H1 (cell line): ENCODE measurements at regions not wholly inside any gene's neighbourhood (a gene's known extent, or its start where the extent isn't known, plus 50 kb on each side); places are given as distances from the start of the nearest gene placed in this dataset.

Experiments used
- CTCF ChIA-PET: fragments of 300-600 bp; sonication (Branson Sonifier 250); formaldehyde crosslinking; loops from one replicate; lab custom pipeline; 2021; ENCODE audit not compliant: partially characterized antibody; lab: Charles Lee
- POLR2A ChIA-PET: fragments of 300-600 bp; sonication (Branson Sonifier 250); formaldehyde crosslinking; loops from one replicate; lab custom pipeline; 2021; ENCODE audit warnings: inconsistent platforms; ENCODE audit not compliant: partially characterized antibody; lab: Charles Lee
- DNase-seq, 2 experiments: peaks; one replicate each; pipeline versions ENCODE4 v3.0.0 to v3.0.0-alpha.2; 2010 to 2022; ENCODE audit warnings: low spot score in 2 of 2, low read depth in 1 of 2, mixed read lengths in 1 of 2
- FAIRE-seq: peaks from 2 replicates; lab custom pipeline; 2011; peaks lifted over from hg19 to GRCh38; lab: Jason Lieb, UNC
- H2AFZ ChIP-seq: 2 replicates; pipeline ENCODE4 v1.8.1; 2012; ENCODE audit warnings: low read length, inconsistent platforms
- H2AK5ac ChIP-seq: 2 replicates; pipeline ENCODE4 v1.6.1; 2013; ENCODE audit warnings: low read depth, low read length
- H2BK120ac ChIP-seq: replicated peaks from 2 replicates; pipeline ENCODE3; 2013; ENCODE audit warnings: low read depth, low read length, inconsistent platforms
- H2BK12ac ChIP-seq: 2 replicates; pipeline ENCODE4 v1.6.1; 2013; ENCODE audit warnings: low read depth, low read length
- H2BK15ac ChIP-seq: 2 replicates; pipeline ENCODE4 v1.6.1; 2013; ENCODE audit warnings: low read length
- H2BK20ac ChIP-seq: 2 replicates; pipeline ENCODE4 v1.6.1; 2013; ENCODE audit warnings: low read length
- H2BK5ac ChIP-seq: 2 replicates; pipeline ENCODE4 v1.6.1; 2013; ENCODE audit warnings: low read depth, low read length
- H3K14ac ChIP-seq: 2 replicates; pipeline ENCODE4 v1.6.1; 2013; ENCODE audit warnings: inconsistent platforms; ENCODE audit not compliant: insufficient read length
- H3K18ac ChIP-seq: 2 replicates; pipeline ENCODE4 v1.6.1; 2013; ENCODE audit warnings: low read length; ENCODE audit errors: extremely low read depth
- H3K23ac ChIP-seq: 2 replicates; pipeline ENCODE4 v1.6.1; 2013; ENCODE audit warnings: inconsistent platforms; ENCODE audit not compliant: insufficient read length
- H3K23me2 ChIP-seq: 2 replicates; pipeline ENCODE4 v1.6.1; 2013; ENCODE audit warnings: low read depth, low read length
- H3K27ac ChIP-seq: 2 replicates; pipeline ENCODE4 v1.6.1; 2011; ENCODE audit warnings: low read depth, low read length, inconsistent platforms
- H3K27me3 ChIP-seq, 4 experiments: replicated peaks in 1 of 4; 1 replicate in 1 of 4; 2 replicates in 3 of 4; pipeline versions ENCODE4 v1.6.1 to v1.8.1; 2011 to 2013; ENCODE audit warnings: low read length in 3 of 4, mild to moderate bottlenecking in 3 of 4, inconsistent platforms in 2 of 4, mixed read lengths in 2 of 4, moderate library complexity in 1 of 4; ENCODE audit not compliant: control insufficient read depth in 3 of 4, insufficient read depth in 3 of 4; ENCODE audit errors: extremely low read depth in 1 of 4
- H3K36me3 ChIP-seq, 4 experiments: 2 replicates each; pipeline versions ENCODE4 v1.6.1 to v1.8.1; 2011 to 2013; ENCODE audit warnings: mild to moderate bottlenecking in 4 of 4, low read length in 3 of 4, moderate library complexity in 2 of 4, control low read depth in 1 of 4, inconsistent platforms in 1 of 4; ENCODE audit not compliant: insufficient read depth in 4 of 4, control insufficient read depth in 2 of 4
- H3K4ac ChIP-seq: replicated peaks from 2 replicates; pipeline ENCODE3; 2013; ENCODE audit warnings: low read length, low read depth, mixed read lengths, inconsistent platforms; ENCODE audit not compliant: insufficient read length
- H3K4me1 ChIP-seq, 4 experiments: replicated peaks in 1 of 4; 1 replicate in 1 of 4; 2 replicates in 3 of 4; pipeline versions ENCODE4 v1.6.1 to v1.8.1; 2011 to 2013; ENCODE audit warnings: low read length in 3 of 4, inconsistent platforms in 2 of 4, mixed read lengths in 1 of 4; ENCODE audit not compliant: insufficient read depth in 4 of 4, control insufficient read depth in 3 of 4
- H3K4me2 ChIP-seq, 2 experiments: 2 replicates each; pipeline versions ENCODE4 v1.6.1 to v1.8.1; 2011 to 2013; ENCODE audit warnings: low read depth in 2 of 2, low read length in 2 of 2, control low read depth in 1 of 2, inconsistent platforms in 1 of 2, mild to moderate bottlenecking in 1 of 2; ENCODE audit not compliant: insufficient read depth in 1 of 2
- H3K4me3 ChIP-seq, 4 experiments: fragments of 200-600, 300-600 bp in 1 of 4; sonication (generic), shearing (Covaris generic), sonication (Bioruptor Twin) in 1 of 4; 2 replicates each; pipeline versions ENCODE4 v1.5.1 to v1.8.1; 2011 to 2016; ENCODE audit warnings: low read length in 4 of 4, low read depth in 3 of 4, control low read depth in 2 of 4, inconsistent platforms in 2 of 4, mild to moderate bottlenecking in 2 of 4, mixed read lengths in 1 of 4, moderate library complexity in 1 of 4; ENCODE audit not compliant: insufficient read depth in 2 of 4; ENCODE audit errors: extremely low read depth in 1 of 4
- H3K56ac ChIP-seq: replicated peaks from 2 replicates; pipeline ENCODE3; 2013; ENCODE audit warnings: low read depth, mild to moderate bottlenecking, mixed read lengths, low read length, inconsistent platforms; ENCODE audit not compliant: insufficient read length
- H3K79me1 ChIP-seq: 2 replicates; pipeline ENCODE4 v1.6.1; 2013; ENCODE audit warnings: low read depth, low read length, control low read depth
- H3K79me2 ChIP-seq, 2 experiments: 2 replicates each; pipeline versions ENCODE4 v1.6.1 to v1.8.1; 2012 to 2013; ENCODE audit warnings: low read length in 2 of 2, mild to moderate bottlenecking in 2 of 2, inconsistent platforms in 1 of 2; ENCODE audit not compliant: insufficient read depth in 2 of 2, control insufficient read depth in 1 of 2
- H3K9ac ChIP-seq, 4 experiments: replicated peaks in 1 of 4; 1 replicate in 1 of 4; 2 replicates in 3 of 4; pipeline versions ENCODE4 v1.6.1 to v1.8.1; 2011 to 2013; ENCODE audit warnings: low read depth in 3 of 4, low read length in 3 of 4, control low read depth in 2 of 4, mild to moderate bottlenecking in 2 of 4, moderate library complexity in 2 of 4, inconsistent platforms in 1 of 4; ENCODE audit errors: extremely low read depth in 1 of 4
- H3K9me3 ChIP-seq, 2 experiments: 2 replicates each; pipeline versions ENCODE4 v1.6.1 to v1.8.1; 2012 to 2013; ENCODE audit warnings: mild to moderate bottlenecking in 2 of 2, moderate library complexity in 2 of 2, control low read depth in 1 of 2, inconsistent platforms in 1 of 2, low read depth in 1 of 2, low read length in 1 of 2, mixed read lengths in 1 of 2; ENCODE audit not compliant: insufficient read depth in 2 of 2
- H4K20me1 ChIP-seq, 2 experiments: replicated peaks in 1 of 2; 2 replicates each; pipeline versions ENCODE3 to v1.8.1; 2011 to 2013; ENCODE audit warnings: inconsistent platforms in 2 of 2, low read length in 2 of 2, mild to moderate bottlenecking in 1 of 2; ENCODE audit not compliant: insufficient read depth in 2 of 2, control insufficient read depth in 1 of 2
- H4K5ac ChIP-seq: 2 replicates; pipeline ENCODE4 v1.6.1; 2013; ENCODE audit warnings: low read length, low read depth, mixed read lengths, inconsistent platforms; ENCODE audit not compliant: insufficient read length
- H4K8ac ChIP-seq: 2 replicates; pipeline ENCODE4 v1.8.0; 2013; ENCODE audit warnings: mild to moderate bottlenecking, moderate library complexity, low read length, inconsistent platforms; ENCODE audit not compliant: insufficient read depth; ENCODE audit errors: extremely low read depth
- H4K91ac ChIP-seq: replicated peaks from 2 replicates; pipeline ENCODE3; 2013; ENCODE audit warnings: low read length, mixed read lengths, inconsistent platforms; ENCODE audit not compliant: insufficient read length
- CHD7 ChIP-seq: fragments of 300-600 bp; sonication (generic); IDR thresholded peaks from 2 replicates; pipeline ENCODE4 v1.7.1; 2012; ENCODE audit warnings: low read length, moderate library complexity, mild to moderate bottlenecking, inconsistent platforms; ENCODE audit not compliant: insufficient replicate concordance
- WGBS, 2 experiments: shearing (Covaris generic) in 1 of 2; methylation state at CpG; one replicate each; pipeline versions ENCODE4 v1.1.6 to v1.1.7; 2013 to 2015; ENCODE audit warnings: low lambda C conversion rate in 2 of 2, mixed read lengths in 2 of 2, inconsistent platforms in 1 of 2, low coverage in 1 of 2, missing lambda C conversion rate in 1 of 2; ENCODE audit not compliant: insufficient replicate concordance in 2 of 2, insufficient coverage in 1 of 2, insufficient read length in 1 of 2; ENCODE audit errors: extremely low coverage in 1 of 2, missing lambda C conversion rate in 1 of 2; 5-methylcytosine and 5-hydroxymethylcytosine counted together

DNA sequence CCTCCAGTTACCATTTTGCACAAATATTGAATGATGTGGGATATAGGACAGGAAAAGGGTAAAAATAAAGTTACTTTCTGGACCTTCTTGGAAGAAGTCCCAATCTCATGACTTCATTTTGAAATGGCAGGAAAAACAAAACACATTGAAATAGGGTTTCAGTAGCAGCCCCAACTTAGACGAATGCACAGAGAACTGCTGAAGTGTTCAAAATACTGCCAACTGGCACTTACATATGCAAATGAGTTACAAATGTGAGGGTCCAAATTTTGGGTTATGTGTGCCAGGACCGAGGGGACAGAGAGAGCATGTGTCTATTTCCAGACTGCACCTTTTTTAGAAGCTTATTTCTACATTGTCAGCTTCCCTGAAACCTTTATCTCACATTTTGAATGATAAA, 112.9 kb upstream of the CCDC68 start:
- Histone ChIP-seq H4K20me1 (no peaks in the 10 kb centered on the region), H3K23ac (no peak overlapping the region), H2BK12ac (no peak overlapping the region), H4K91ac (no peak overlapping the region), H3K23me2 (no peaks in the 10 kb centered on the region), H3K4me1 (no peaks in the 10 kb centered on the region; a peak in 1 of 7 replicates), H4K5ac (no peak overlapping the region), H2AFZ (no peak overlapping the region), H2BK20ac (no peak overlapping the region), H3K56ac (no peak overlapping the region), H2BK15ac (no peak overlapping the region), H3K36me3 (no peaks in the 10 kb centered on the region), H3K27me3 (no peaks in the 10 kb centered on the region), H3K4ac (no peak overlapping the region), H2AK5ac (no peak overlapping the region), H3K9ac (no peak overlapping the region), H3K14ac (no peak overlapping the region), H3K27ac (no peak overlapping the region), H3K4me3 (no peak overlapping the region), H3K4me2 (no peak overlapping the region), H3K79me1 (no peaks in the 10 kb centered on the region; the same call in 1 of the 2 replicates), H2BK5ac (no peak overlapping the region), H3K18ac (no peak overlapping the region), H3K79me2 (no peaks in the 10 kb centered on the region), H4K8ac (no peak overlapping the region), H2BK120ac (no peak overlapping the region), H3K9me3 (no peaks in the 10 kb centered on the region)
- CTCF ChIA-PET: interaction anchor here (0.7 kb wide), 1 partner anchor 605 kb away, joined by 4 read pairs; no protein-coding TSS in a partner anchor
- FAIRE-seq: no peak
- POLR2A ChIA-PET: no interaction called here
- 89% methylated on average over 2 of the region's 2 CpGs; no CpG with 5 or more reads in 1 of the 2 experiments for WGBS, 2 experiments
- no peak for DNase-seq
- TF ChIP-seq CHD7: no peak
